ENCODE measurements at regions not wholly inside any gene's neighbourhood (a gene's known extent, or its start where the extent isn't known, plus 50 kb on each side); places are given as distances from the start of the nearest gene placed in this dataset.

DNA sequence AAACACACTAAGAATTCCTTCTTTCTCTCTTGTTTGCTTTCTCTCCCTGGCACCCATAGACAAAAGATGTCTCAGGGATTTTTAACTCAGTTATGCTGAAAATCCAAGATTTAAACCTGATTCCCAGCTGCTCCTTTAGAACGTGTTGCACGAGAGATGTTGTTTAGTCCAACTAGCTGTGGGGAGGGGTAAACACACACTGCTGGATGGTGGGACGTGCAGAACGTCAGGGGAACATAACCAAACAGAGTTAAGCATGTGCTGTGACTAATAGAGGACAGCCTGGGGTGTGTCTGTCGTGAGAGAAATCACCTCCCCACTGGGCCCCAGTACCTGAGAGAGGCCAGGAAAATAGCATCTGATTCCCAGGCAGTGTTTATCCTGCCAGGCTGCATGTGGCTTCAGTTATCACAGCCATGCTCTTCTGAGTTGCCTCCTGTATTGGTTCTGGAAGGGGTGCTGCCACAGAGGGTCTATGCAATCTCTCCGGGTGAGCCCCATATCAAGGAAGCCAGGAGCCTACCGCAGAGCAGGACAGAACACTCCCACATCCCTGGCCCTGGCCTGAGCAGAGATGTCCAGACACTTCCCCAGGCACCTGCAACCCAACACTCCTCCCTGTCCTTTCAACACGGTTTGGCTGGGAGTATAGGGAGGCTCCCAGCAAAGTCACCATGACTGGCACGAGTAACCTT lies 112.7 kb upstream of the EGLN3 start (continued):
- TF ChIP-seq MLLT10 (CRISPR knock-in tag; IDR thresholded peaks at IDR 0.05) (no peak), ATF7-NPFF (CRISPR knock-in tag; IDR thresholded peaks at IDR 0.05; ENCODE audit: low read depth) (no peak), SRSF9 (IDR thresholded peaks at IDR 0.05; ENCODE audit: borderline replicate concordance, insufficient read depth, low read depth, low read length, poor library complexity, severe bottlenecking) (no peak), CAMTA2 (CRISPR knock-in tag; IDR thresholded peaks at IDR 0.05; ENCODE audit: borderline replicate concordance) (no peak), FIP1L1 (IDR thresholded peaks at IDR 0.05; ENCODE audit: borderline replicate concordance, insufficient read depth, low read depth, low read length) (no peak), ZNF678 (CRISPR knock-in tag; IDR thresholded peaks at IDR 0.05) (no peak), JUND (CRISPR knock-in tag; IDR thresholded peaks at IDR 0.05) (no peak), CEBPG (CRISPR knock-in tag; IDR thresholded peaks at IDR 0.05) (no peak; the same call in 1 of the 2 replicates), RNF2 (conservative IDR thresholded peaks at IDR 0.05; ENCODE audit: low read depth) (peak; percentile 60; the same call in 1 of the 2 replicates), FOSL1 (CRISPR knock-in tag; IDR thresholded peaks at IDR 0.05; ENCODE audit: borderline replicate concordance) (no peak), ZNF333 (CRISPR knock-in tag; IDR thresholded peaks at IDR 0.05; ENCODE audit: borderline replicate concordance) (peak; percentile 55; the same call in 1 of the 2 replicates), TCF12 (IDR thresholded peaks at IDR 0.05) (no peak), TCF12 (CRISPR knock-in tag; IDR thresholded peaks at IDR 0.05) (no peak), ZNF891 (CRISPR knock-in tag; IDR thresholded peaks at IDR 0.05) (no peak), ZNF446 (CRISPR knock-in tag; IDR thresholded peaks at IDR 0.05) (no peak), ZNF816 (CRISPR knock-in tag; IDR thresholded peaks at IDR 0.05; ENCODE audit: borderline replicate concordance) (peak; percentile 95), ZNF552 (CRISPR knock-in tag; IDR thresholded peaks at IDR 0.05; ENCODE audit: borderline replicate concordance) (no peak), PPARG (CRISPR knock-in tag; conservative IDR thresholded peaks at IDR 0.05) (no peak), MIXL1 (CRISPR knock-in tag; IDR thresholded peaks at IDR 0.05) (peak; percentile 85), DNMT3B (CRISPR knock-in tag; conservative IDR thresholded peaks at IDR 0.05) (no peak)
- TF ChIP-seq, protein P1, sequence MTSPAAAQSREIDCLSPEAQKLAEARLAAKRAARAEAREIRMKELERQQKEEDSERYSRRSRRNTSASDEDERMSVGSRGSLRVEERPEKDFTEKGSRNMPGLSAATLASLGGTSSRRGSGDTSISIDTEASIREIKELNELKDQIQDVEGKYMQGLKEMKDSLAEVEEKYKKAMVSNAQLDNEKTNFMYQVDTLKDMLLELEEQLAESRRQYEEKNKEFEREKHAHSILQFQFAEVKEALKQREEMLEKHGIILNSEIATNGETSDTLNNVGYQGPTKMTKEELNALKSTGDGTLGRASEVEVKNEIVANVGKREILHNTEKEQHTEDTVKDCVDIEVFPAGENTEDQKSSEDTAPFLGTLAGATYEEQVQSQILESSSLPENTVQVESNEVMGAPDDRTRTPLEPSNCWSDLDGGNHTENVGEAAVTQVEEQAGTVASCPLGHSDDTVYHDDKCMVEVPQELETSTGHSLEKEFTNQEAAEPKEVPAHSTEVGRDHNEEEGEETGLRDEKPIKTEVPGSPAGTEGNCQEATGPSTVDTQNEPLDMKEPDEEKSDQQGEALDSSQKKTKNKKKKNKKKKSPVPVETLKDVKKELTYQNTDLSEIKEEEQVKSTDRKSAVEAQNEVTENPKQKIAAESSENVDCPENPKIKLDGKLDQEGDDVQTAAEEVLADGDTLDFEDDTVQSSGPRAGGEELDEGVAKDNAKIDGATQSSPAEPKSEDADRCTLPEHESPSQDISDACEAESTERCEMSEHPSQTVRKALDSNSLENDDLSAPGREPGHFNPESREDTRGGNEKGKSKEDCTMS (CRISPR knock-in tag; conservative IDR thresholded peaks at IDR 0.05) = no peak
- TF ChIP-seq, protein P2, sequence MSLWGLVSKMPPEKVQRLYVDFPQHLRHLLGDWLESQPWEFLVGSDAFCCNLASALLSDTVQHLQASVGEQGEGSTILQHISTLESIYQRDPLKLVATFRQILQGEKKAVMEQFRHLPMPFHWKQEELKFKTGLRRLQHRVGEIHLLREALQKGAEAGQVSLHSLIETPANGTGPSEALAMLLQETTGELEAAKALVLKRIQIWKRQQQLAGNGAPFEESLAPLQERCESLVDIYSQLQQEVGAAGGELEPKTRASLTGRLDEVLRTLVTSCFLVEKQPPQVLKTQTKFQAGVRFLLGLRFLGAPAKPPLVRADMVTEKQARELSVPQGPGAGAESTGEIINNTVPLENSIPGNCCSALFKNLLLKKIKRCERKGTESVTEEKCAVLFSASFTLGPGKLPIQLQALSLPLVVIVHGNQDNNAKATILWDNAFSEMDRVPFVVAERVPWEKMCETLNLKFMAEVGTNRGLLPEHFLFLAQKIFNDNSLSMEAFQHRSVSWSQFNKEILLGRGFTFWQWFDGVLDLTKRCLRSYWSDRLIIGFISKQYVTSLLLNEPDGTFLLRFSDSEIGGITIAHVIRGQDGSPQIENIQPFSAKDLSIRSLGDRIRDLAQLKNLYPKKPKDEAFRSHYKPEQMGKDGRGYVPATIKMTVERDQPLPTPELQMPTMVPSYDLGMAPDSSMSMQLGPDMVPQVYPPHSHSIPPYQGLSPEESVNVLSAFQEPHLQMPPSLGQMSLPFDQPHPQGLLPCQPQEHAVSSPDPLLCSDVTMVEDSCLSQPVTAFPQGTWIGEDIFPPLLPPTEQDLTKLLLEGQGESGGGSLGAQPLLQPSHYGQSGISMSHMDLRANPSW (CRISPR knock-in tag; IDR thresholded peaks at IDR 0.05; ENCODE audit: borderline replicate concordance) = peak; percentile 88; the same call in 1 of the 2 replicates
- TF ChIP-seq, protein P3, sequence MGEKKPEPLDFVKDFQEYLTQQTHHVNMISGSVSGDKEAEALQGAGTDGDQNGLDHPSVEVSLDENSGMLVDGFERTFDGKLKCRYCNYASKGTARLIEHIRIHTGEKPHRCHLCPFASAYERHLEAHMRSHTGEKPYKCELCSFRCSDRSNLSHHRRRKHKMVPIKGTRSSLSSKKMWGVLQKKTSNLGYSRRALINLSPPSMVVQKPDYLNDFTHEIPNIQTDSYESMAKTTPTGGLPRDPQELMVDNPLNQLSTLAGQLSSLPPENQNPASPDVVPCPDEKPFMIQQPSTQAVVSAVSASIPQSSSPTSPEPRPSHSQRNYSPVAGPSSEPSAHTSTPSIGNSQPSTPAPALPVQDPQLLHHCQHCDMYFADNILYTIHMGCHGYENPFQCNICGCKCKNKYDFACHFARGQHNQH (CRISPR knock-in tag; IDR thresholded peaks at IDR 0.05) = peak; percentile 92; the same call in 1 of the 2 replicates
- TF ChIP-seq, protein P4, sequence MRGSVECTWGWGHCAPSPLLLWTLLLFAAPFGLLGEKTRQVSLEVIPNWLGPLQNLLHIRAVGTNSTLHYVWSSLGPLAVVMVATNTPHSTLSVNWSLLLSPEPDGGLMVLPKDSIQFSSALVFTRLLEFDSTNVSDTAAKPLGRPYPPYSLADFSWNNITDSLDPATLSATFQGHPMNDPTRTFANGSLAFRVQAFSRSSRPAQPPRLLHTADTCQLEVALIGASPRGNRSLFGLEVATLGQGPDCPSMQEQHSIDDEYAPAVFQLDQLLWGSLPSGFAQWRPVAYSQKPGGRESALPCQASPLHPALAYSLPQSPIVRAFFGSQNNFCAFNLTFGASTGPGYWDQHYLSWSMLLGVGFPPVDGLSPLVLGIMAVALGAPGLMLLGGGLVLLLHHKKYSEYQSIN (CRISPR knock-in tag; IDR thresholded peaks at IDR 0.05; ENCODE audit: borderline replicate concordance) = no peak

Data from HepG2 (cell line).